Dermis microvascular lymphatic vessel endothelial cell (primary cell): ENCODE measurements at regions not wholly inside any gene's neighbourhood (a gene's known extent, or its start where the extent isn't known, plus 50 kb on each side); places are given as distances from the start of the nearest gene placed in this dataset.

ENCODE experiments used
- DNase-seq, 2 donors: peaks; one replicate each; pipeline versions ENCODE4 v3.0.0 to v3.0.0-alpha.2; 2010; ENCODE audit warnings: low read depth in 2 of 2

DNA sequence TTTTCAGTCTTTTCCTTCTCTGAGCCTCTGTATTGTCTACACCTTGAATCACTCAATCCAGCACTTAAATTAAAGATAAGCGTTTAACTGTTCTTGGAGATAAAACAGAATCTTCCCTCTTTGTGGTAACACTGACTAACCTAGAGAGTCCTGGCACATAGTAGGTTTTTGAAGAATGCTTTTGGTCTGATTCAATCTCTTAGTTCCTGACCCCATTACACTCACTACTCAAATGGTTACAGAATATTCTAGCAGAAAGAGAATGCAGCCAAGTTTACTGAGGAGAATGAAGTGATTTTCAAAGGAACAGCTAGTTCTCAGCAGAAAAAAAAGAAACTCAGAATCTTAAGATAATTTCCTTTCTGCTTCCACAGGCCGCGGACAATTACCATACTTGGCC lies 309.2 kb upstream of the PRMT6 start:
- no peak for DNase-seq

DNA sequence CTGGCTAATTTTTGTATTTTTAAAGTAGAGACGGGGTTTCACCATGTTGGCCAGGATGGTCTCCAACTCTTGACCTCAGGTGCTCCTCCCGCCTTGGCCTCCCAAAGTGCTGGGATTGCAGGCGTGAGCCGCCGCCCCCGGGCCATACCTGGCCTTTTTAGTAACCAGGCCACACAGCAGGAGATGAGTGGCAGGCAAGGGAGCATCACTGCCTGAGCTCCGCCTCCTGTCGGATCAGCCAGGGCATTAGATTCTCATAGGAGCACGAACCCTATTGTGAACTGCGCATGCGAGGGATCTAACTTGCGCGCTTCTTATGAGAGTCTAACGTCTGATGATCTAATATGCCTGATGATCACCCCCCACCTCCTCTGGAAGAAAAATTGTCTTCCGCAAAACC lies 308.7 kb upstream of the PRMT6 start:
- DNase-seq: no peak

DNA sequence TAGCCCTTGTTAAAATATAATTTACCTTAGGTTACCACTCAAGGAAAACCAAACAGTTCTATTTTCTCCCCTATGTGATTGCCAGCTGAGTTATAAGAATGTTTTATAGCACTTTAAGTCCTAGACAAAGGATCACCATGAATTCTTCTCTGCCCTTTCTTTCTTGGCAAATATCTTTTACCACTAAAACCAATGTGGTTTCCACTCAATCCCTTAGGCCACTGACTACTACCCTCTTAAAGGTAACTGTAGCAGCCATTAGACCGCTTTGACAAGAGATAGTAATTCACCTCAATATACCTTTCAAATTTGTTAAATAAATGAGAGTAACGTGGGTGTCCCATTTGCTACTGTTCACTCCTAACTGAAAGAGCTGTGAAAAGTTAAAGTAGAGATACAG lies 307.9 kb upstream of the PRMT6 start:
- no peak for DNase-seq

DNA sequence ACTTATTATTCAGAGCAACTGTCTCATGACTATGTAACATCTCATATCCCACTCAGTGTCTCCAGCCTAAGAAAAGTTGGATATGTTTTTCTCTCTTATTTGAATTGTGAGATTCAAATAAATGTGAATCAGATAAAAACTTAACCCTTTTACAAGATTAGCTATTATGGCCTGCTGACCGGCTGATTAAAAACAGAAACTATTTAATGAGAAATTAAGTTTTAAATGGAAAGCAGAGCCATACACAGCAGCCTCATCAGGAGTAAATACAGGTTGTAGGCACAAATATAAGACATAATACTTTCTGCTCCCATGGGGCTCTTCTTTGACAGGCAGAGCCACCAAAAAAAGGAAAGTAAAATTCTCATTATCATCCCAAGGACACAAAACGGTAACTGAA lies 307.0 kb upstream of the PRMT6 start:
- DNase-seq: no peak

- DNase-seq: no peak
Observed at GRCh38 chr1:106749906-106750305, 306.6 kb upstream of the PRMT6 start.

- no peak for DNase-seq
Observed at GRCh38 chr1:106751002-106751401, 305.5 kb upstream of the PRMT6 start.

DNA sequence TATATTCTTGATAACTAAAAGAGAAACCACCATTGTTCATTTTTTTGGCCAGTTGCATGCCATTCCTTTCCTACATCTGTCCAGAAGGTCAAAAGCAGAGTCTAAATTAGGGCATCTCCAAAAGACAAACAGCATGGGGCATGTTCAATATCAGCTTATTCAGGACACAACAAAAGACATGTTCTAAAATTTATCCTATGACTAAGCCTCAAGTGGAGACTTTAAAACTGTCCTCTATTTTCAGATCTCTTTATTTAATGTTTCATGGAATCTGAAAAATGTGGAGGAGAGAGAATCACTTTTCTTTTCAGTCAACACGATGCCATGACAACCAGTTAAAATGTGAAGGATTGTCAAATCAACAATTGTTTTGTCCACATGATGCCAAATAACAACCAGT lies 303.4 kb upstream of the PRMT6 start:
- DNase-seq: no peak

DNA sequence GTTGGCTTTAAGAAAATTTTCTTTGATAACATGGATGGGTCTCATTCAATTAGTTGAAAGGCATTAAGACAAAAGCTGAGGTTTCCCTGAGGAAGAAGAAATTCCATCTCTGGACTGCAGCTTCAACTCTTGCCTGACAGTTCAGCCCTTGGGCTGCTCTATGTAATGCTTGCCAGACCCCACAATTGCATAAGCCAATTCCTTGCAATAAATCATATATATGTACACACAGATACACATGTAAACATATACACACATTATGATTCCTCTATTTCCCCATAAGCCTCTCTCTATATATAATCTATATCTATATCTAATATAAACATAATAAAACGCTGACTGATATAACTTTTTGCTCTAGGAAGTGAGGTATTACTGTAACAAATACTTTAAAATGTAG lies 301.5 kb upstream of the PRMT6 start:
- DNase-seq: no peak

- DNase-seq: no peak
Observed at GRCh38 chr1:106755682-106756406, 300.6 kb upstream of the PRMT6 start.

DNA sequence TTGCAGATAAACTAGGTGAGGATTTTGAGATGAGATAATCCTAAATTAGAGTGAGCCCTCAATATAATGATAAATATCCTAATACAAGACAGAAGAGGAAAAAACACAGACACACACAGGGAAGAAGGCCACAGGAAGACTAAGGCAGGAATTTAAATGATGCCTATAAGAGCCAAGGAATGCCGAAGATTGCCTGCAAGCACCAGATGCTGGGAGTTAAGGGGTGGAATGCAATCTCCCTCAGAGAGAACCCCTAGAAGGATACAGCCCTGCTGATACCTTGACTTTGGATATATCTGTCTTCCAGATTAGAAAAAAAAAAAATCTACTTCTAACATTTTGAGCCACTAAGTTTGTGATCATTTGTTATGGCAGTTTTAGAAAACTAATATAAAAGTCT lies 299.7 kb upstream of the PRMT6 start:
- DNase-seq: no peak

DNA sequence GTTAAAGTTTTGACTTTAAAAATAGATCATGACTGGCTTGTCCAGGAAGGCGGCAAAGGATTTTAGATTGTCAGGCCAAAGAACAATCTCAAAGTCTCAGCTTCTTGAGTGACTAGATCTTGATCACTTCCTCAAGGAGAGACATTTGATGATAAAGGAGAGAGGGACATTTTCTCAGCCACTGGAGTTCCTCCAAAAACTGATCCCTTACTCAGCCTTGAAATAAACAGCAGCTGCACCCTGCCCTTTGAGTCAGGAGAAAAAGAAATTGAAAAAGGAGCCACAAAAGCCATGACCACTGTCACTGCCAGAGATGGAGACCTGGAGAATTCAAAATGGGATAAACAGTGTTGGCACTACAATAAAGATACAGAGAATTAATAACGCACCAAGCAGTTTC lies 288.4 kb upstream of the PRMT6 start:
- DNase-seq: no peak

DNA sequence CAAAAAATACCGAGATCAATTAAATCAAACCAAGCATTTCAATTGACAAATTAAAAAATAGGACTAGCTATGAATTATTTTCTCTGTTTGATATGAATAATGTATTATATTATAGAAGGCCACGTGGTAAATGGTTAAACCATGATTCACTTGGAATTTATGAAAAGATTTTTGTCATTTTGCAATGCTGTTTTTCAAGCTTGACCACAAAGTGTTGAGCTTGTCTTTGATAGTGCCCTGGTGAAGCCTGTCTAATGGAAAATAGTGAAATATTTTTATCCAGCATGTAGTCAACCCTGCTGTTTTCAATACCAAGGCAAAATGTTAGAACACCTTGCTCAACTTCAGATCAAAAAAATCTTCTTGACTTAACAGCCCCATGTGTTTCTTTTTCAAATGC lies 288.0 kb upstream of the PRMT6 start:
- no peak for DNase-seq

DNA sequence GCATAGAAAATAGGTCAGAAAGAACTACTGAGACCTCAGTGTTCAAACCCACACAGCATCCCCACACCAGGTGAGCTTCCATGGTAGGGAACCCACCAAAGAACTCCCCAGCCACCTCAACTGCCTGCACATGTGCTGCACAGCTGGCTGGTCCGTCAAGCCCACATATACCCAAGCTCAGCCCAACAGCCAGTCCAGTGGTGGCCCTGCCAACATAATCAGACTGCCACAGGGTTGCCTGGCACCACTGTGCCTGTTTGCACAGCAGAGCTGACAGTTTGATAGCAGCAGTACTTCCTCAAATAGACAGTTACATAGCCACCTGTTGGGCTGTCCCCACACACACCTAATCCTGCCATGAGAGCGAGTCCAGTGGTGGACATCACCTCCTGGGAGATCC lies 283.3 kb upstream of the PRMT6 start:
- no peak for DNase-seq

- no peak for DNase-seq
Observed at GRCh38 chr1:106780066-106780465, 276.4 kb upstream of the PRMT6 start.

DNA sequence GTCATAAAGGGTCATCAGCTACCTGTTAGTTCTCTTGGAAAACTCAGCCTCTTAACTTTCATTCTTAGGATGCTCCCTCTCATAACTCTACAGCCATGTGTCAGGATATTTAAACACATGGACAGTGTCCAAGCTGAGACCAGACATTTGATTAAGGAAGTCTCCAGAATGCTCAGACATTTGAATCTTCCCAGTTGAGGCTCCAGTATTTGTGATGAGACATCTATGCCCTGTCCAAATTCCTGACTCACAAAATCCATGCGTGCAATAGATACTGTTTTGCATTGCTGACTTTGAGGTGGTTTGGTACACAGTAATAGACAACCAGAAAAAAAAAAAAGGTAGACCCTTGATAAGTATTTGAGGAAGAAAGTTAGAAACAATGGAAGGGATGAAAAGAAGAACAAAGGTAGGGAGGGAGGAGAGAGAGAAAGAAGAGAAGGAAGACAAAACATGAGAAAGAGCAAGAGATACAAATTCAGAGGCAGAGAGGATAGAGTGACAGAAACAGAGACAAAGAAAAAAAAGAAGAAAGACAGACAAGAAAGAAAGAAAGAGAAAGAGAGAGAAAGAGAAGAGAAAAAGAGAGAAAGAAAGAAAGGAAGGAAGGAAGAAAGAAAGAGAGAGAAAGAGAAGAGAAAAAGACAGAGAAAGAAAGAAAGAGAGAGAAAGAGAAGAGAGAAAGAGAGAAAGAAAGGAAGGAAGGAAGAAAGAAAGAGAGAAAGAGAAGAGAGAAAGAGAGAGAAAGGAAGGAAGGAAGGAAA lies 275.5 kb upstream of the PRMT6 start:
- DNase-seq: no peak

DNA sequence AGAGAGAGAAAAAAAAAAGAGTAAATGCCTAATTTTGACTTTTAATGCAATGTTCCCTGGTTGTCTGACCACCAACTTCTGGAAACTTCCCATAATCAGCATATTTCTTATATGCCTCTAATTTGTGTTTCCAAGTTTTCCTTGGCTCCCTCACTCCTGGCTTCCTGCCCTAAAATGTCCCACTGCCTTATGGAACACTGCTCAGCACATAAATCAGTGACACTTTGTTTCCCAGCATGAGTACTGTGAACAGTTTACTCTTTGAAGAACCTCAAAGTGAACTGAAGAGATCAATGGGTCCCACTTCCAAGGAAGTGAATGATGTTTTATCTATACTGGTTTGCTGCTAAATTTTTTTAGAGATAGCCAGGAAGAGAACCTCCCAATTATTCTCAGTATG lies 271.3 kb upstream of the PRMT6 start:
- no peak for DNase-seq

DNA sequence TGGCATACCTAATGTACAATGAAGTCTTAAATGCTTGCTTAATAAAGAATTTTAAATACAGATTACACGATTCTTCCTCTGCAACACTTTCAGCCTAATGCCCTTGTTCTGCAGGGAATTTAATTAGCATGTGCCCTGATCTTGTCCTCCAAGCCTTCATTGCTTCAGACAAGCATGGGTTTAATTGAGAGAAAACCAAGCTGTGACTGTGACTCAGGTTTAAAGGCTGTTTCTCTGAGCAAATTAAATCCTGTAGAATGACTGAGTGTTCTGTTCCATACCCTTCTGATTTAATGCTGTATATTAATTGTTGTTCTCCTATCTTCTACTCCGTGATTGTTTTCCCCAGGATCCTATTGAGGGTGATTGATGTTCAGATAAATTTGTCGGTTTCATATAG lies 269.0 kb upstream of the PRMT6 start:
- DNase-seq: no peak

DNA sequence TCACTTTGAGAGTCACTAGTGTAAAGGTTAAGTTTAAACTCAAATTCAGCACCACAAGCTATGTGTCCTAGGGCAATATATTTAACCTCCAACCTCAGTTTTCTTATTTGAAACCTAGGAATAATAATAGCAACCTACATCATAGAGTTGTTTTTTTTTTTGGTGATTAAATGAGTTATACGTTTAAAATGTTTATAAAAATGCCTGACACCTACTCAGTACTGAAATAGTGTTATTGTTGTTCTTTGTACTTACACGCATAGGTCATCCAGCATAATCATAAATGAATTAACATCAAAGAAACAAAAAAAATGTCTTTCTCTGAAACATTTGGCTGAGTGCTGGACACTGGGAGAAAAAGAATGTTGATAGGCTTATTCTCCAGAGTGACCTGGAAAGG lies 266.8 kb upstream of the PRMT6 start:
- DNase-seq: no peak

DNA sequence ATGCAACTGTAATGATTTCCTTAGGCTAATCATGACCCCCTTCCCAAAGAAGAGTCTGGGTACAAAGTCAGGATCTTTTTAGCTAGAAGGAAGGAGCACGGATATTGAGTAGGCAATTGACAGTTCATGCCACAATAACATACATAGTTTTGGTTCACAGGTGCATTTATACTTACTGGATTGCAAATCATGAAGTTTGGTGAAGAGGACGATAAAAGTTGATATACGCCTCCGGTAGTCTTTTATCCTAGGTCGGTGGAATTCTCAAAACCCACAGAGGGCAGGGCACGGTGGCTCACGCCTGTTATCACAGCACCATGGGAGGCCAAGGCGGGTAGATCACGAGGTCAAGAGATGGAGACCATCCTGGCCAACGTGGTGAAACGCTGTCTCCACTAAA lies 265.4 kb upstream of the PRMT6 start:
- DNase-seq: no peak

- no peak for DNase-seq
Observed at GRCh38 chr1:106793651-106794050, 262.8 kb upstream of the PRMT6 start.

DNA sequence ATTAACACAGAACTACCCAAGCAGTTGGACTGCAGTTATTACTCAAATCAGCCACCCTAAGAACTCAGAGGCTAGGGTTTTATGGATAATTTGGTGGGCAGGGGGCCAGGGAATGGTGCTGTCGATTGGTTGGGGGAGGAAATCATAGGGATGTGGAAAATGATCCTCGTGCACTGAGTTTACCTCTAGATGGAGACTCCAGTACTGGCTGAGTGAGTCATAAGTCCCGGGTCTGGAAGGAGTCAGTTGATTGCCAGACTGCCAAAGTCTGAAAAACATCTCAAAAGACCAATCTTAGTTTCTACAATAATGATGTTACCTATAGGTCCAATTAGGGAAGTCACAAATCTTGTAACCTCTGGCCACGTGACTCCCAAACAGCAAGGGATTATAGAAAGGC lies 257.5 kb upstream of the PRMT6 start:
- DNase-seq: no peak

- DNase-seq: no peak
Observed at GRCh38 chr1:106802181-106802580, 254.3 kb upstream of the PRMT6 start.

DNA sequence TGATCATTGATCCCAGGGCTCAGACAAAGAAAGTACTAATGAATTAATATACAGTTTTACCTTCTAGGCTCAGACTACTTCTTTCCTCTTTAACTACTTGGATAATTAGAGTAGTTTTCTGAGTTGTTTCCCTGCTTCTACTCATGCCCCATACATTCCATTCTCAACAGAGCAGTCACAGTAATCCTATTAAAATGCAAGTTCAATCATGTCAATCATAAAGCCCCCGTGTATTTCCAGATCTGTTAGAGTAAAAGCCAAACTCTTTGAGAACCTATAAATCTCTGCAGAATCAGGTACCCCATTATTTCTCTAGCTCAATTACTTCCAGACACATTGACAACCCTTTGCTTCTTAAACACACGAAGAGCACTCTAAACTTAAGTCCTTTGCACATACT lies 242.1 kb upstream of the PRMT6 start:
- no peak for DNase-seq
